GM19193 (cell line): ENCODE measurements at regions not wholly inside any gene's neighbourhood (a gene's known extent, or its start where the extent isn't known, plus 50 kb on each side); places are given as distances from the start of the nearest gene placed in this dataset.

Experiments
- POLR2A ChIP-seq: IDR thresholded peaks from 4 replicates; pipeline ENCODE4 v1.6.1; 2011; ENCODE audit not compliant: insufficient read depth, insufficient read length; ENCODE audit errors: extremely low read depth

- TF ChIP-seq POLR2A = no peak
Measured at GRCh38 chr17:70268383-70268782, 99.1 kb downstream of the KCNJ2 start.

DNA sequence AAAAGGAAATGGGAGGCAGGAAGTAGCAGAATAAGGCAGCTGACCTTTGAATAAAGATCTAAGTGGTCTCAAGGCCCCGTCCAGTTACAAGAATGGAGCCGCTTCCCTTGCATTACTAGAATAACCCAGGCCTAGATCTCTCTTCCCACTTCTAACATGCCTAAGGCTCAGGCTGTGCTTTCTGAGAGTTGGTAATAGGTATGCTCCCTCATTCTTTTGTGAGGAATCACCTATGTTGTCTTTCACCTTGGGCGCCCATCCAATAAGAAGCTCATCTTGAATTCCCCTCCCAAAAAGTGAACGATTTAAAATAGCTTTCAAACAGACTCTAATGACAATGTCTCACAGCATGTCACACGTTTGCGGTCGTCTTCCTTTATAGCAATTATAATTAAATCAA, 101.2 kb downstream of the KCNJ2 start:
- no peak for TF ChIP-seq POLR2A

DNA sequence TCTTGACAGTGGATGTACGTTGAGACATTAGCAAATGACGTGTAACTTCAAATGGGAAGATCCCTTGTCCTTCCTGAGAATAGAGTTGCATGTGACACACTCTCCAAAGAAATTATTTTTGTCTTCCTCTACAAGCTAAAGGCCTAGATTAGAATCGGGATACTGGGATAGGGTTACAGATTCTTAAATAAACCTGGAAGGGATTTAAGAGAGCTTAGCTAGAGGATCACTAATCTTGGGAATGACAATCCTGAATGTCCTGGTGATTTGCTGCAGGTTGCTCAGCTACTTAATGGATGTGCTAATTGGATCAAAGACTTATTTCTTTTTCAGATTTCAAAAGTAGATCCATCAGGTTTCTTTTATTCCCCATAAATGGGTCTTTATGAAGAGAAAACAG, 101.9 kb downstream of the KCNJ2 start:
- TF ChIP-seq POLR2A = no peak

- no peak for TF ChIP-seq POLR2A
Measured at GRCh38 chr17:70271672-70272071, 102.3 kb downstream of the KCNJ2 start.

- no peak for TF ChIP-seq POLR2A
Measured at GRCh38 chr17:70274255-70274654, 104.9 kb downstream of the KCNJ2 start.

GRCh38 chr17:70276906-70277305, 107.6 kb downstream of the KCNJ2 start:
- TF ChIP-seq POLR2A = no peak

GRCh38 chr17:70278844-70279462, 109.6 kb downstream of the KCNJ2 start:
- no peak for TF ChIP-seq POLR2A

DNA sequence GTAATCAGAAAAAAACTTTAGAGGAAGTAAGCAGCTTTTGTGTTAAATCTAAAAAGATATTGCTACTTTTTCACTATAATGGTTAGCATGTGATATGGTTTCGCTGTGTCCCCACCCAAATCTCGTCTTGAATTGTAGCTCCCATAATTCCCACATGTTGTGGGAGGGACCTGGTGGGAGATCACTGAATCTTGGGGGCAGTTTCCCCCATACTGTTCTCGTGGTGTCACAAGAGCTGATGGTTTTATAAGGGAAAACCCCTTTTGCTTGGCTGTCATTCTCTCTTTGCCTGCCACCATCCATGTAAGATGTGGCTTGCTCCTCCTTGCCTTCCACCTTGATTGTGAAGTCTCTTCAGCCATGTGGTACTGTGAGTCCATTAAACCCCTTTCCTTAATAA, 117.1 kb downstream of the KCNJ2 start:
- TF ChIP-seq POLR2A = no peak

DNA sequence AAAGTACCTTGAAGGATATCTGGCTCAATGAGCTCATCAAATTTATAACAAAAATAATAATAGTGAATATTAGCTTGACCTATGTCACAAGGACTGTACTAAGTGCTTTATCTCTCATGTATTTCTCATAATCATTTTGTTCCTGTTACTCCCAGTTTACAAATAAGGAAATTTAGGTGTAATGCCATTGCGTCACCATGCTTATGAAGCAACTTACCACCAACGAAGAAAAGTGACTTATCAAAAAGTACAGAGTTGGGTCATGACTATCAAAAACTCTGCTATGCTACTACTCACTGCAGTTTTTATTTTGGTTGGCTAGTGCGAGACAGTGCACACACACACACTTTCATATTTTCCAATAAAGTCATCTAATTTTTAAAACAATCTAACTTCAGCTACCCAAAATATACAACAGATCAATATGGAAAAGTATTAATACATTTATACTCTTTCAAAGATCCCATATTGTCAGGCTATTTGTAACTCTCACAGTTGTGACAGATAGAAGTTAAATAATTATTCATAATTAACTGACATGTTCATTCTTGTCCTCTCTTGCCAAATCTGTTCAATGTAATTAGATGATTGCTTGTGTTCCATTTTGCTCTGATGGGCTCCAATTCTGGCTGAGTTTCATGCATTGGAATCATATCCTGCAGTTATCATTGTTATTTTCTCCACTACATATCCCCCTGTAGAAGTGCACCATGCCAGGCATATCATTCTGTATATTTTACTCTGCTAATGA, 119.4 kb downstream of the KCNJ2 start:
- no peak for TF ChIP-seq POLR2A

DNA sequence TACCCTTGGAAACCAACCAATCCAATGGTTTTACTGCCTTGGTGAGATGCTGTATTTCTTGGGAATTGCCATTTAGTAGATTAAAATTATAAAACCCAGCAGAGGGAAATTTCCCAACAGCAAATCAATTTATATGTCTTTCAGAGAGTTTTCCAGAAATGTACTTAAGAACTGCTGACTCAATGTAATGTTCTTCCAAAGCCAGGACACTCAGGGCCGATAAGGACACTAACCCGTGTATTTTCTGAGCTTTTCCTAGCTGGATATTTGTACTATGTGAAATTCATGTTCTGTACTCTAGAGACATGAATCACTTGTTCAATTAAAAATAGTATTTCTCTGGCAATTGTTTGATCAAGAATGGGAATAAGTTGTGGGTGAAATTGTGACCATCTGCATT, 121.4 kb downstream of the KCNJ2 start:
- TF ChIP-seq POLR2A = no peak

DNA sequence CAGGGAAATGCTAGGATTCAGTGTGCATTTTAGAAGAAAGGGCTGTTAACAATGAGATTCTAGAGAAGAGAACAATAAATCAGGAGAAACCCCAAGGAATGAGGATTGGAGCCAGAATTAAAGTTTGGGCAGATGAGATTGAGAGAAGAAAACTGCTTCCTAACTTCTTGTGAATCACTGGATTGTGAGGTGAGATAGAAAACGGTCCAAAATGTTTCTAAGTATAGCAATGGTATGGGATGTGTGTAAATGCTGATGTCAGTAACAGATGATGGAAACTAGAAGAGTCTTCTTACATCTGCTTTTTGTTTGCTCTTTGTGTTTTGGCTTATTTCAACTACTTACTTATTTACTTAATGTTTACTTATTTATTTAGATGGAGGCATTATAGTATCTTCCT, 123.0 kb downstream of the KCNJ2 start:
- TF ChIP-seq POLR2A = no peak

DNA sequence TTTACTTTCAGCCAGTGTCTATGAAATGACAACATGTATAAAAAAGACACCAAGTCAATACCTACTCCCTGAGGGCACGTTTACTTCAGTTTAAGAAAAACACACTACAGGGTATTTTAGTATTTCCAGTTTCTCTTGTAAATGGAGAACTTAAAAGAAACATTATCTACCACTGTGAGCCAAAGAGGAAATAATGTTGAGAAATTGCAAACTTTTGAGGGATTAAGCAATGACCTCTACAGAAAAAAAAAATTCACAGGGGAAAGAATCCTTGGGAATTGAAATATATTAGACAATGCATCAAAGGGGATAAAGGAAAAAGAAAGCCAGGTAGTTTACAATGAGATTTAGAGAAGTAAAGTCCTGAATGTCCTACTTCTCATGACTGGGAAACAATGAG, 126.0 kb downstream of the KCNJ2 start:
- no peak for TF ChIP-seq POLR2A

- no peak for TF ChIP-seq POLR2A
Measured at GRCh38 chr17:70295731-70296130, 126.4 kb downstream of the KCNJ2 start.

- TF ChIP-seq POLR2A = no peak
Measured at GRCh38 chr17:70296456-70296855, 127.1 kb downstream of the KCNJ2 start.

GRCh38 chr17:70297397-70297796, 128.1 kb downstream of the KCNJ2 start:
- TF ChIP-seq POLR2A = no peak

DNA sequence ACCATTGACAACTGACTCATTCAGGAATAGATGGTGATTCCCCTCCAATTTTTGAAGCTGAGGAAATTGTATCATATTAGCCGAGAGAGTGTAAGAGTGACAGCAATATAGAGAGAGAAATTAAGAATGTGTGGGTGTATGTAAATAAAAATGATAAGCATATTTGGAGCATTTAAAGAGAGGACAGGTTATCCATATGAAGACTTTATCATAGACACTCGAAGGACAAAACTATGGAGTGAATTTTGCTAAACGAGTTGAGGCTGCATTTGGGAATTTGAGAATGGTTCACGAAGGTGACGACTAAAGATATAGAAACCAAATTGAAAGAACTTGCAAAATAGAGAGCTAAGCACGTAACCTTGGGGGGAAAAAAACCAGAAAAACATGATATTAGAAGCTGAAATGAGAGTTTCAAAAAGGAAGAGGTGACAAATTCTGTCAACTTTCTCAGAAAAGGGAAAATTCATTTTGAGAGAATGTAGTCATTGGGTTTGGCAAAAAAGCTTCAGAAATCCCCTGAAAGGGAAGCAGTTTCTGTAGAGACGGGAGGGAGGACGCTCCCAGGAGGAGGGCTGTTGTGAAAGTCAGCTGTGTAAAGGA, 129.7 kb downstream of the KCNJ2 start:
- TF ChIP-seq POLR2A = no peak
